Panc1 (cell line): ENCODE measurements at regions not wholly inside any gene's neighbourhood (a gene's known extent, or its start where the extent isn't known, plus 50 kb on each side); places are given as distances from the start of the nearest gene placed in this dataset.

Experiments used
- ATAC-seq: fragments of 200-7000 bp; cut with Tn5 transposase; 2 replicates; pipeline ENCODE4 v1.9.1; 2020; ENCODE audit warnings: mild to moderate bottlenecking, moderate library complexity
- BruUV-seq: library from RNA; stranded (reverse); fragments of 400-500 nt; replicated peaks from 2 replicates; lab custom pipeline; 2021; lab: Mats Ljungman, UMichigan
- CTCF ChIA-PET: fragments of 300-600 bp; sonication (Branson Sonifier 250); formaldehyde crosslinking; loops from one replicate; lab custom pipeline; 2022; ENCODE audit warnings: antibody characterized with exemption; lab: Charles Lee
- POLR2A ChIA-PET: fragments of 300-600 bp; sonication (Branson Sonifier 250); formaldehyde crosslinking; loops from one replicate; lab custom pipeline; 2022; ENCODE audit warnings: antibody characterized with exemption; lab: Charles Lee
- DNase-seq: peaks from one replicate; pipeline ENCODE4 v3.0.0-alpha.2; 2010; ENCODE audit warnings: low read depth, low spot score
- H3K27ac ChIP-seq: 2 replicates; pipeline ENCODE4 v1.5.1; 2011; ENCODE audit warnings: mild to moderate bottlenecking, low read length, inconsistent platforms
- H3K27me3 ChIP-seq: fragments of 200-500 bp; sonication (Bioruptor generic); 2 replicates; pipeline ENCODE4 v1.6.0; 2014; ENCODE audit warnings: low read length, inconsistent platforms; ENCODE audit not compliant: control insufficient read depth, insufficient read depth
- H3K36me3 ChIP-seq: fragments of 200-500 bp; sonication (Bioruptor generic); 2 replicates; pipeline ENCODE4 v1.5.1; 2014; ENCODE audit warnings: inconsistent platforms, mild to moderate bottlenecking, low read length, moderate library complexity; ENCODE audit not compliant: control insufficient read depth, insufficient read depth
- H3K4me1 ChIP-seq: 2 replicates; pipeline ENCODE4 v1.5.1; 2011; ENCODE audit warnings: inconsistent platforms, mild to moderate bottlenecking, low read length, moderate library complexity; ENCODE audit not compliant: control insufficient read depth, insufficient read depth
- H3K4me3 ChIP-seq, 2 experiments: 2 replicates each; pipeline ENCODE4 v1.5.1; 2011 to 2012; ENCODE audit warnings: low read depth in 2 of 2, low read length in 2 of 2, mild to moderate bottlenecking in 2 of 2, inconsistent platforms in 1 of 2, moderate library complexity in 1 of 2
- H3K9me3 ChIP-seq: fragments of 200-500 bp; sonication (Bioruptor generic); 2 replicates; pipeline ENCODE4 v1.5.1; 2014; ENCODE audit warnings: low read depth, mild to moderate bottlenecking, inconsistent platforms, low read length, moderate library complexity; ENCODE audit not compliant: control insufficient read depth, insufficient read depth
- CTCF ChIP-seq: fragments of 450-650 bp; IDR thresholded peaks from 2 replicates; pipeline ENCODE4 v1.5.1; 2017; ENCODE audit warnings: mild to moderate bottlenecking
- POLR2AphosphoS5 ChIP-seq: IDR thresholded peaks from 2 replicates; pipeline ENCODE4 v1.6.1; 2012; ENCODE audit warnings: mild to moderate bottlenecking, low read depth, low read length, moderate library complexity
- REST ChIP-seq, 2 experiments: IDR thresholded peaks; 2 replicates each; pipeline ENCODE4 v1.6.1; 2011 to 2012; ENCODE audit warnings: low read depth in 2 of 2, control low read depth in 1 of 2, low read length in 1 of 2, mild to moderate bottlenecking in 1 of 2, moderate library complexity in 1 of 2; ENCODE audit not compliant: insufficient read depth in 1 of 2
- SIN3A ChIP-seq: IDR thresholded peaks from 2 replicates; pipeline ENCODE4 v1.6.1; 2012; ENCODE audit warnings: low read depth, mild to moderate bottlenecking, low read length, moderate library complexity, borderline replicate concordance; ENCODE audit not compliant: insufficient read depth
- TCF7L2 ChIP-seq: IDR thresholded peaks from 2 replicates; pipeline ENCODE4 v1.6.1; 2011; ENCODE audit warnings: mild to moderate bottlenecking, low read depth, low read length, inconsistent platforms
- in situ Hi-C: cut with HindIII; loops from 2 replicates; pipeline ENCODE4 v1.10.0; 2016; ENCODE audit warnings: low sequenced_read_pairs, low pct_unique_long_range_greater_than_20kb
- intact Hi-C: fragments of 100-400 bp; cut with micrococcal nuclease; formaldehyde crosslinking; loops from one replicate; pipeline ENCODE4 v1.10.0; 2022; ENCODE audit not compliant: unreplicated experiment

DNA sequence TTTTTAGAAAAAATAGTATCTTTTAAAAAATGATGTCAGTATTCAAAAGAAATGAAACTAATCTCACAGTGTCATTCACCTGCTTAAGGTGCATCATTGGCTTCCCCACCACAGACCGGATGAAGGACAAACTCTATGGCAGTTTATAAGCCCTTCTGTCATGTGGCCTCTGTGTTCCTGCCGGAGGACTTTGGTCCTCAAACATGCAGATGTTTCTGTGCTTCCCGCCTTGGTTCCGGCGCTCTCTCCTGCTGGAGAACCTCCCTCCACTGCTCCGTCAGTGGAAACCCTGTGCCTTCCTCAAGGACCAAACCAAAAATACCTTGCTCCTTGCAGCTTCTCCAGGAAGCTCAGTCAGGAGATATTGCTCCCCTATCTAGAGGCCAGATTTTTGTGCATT is 326.3 kb downstream of the UACA start:
- Histone ChIP-seq H3K9me3 (no peaks in the 10 kb centered on the region), H3K27me3 (no peaks in the 10 kb centered on the region), H3K27ac (peak overlapping the region; percentile 59; the same call in 1 of the 2 replicates), H3K4me3 (no peak overlapping the region), H3K4me1 (peaks cover 18% of the 10 kb centered on the region), H3K36me3 (no peaks in the 10 kb centered on the region)
- TF ChIP-seq REST (IDR thresholded peaks at IDR 0.05; ENCODE audit: insufficient read depth in 1 of 2, low read depth in 2 of 2, low read length in 1 of 2), result no peak
- no TSS peak for BruUV-seq
- ChIA-PET POLR2A (no interaction called here), CTCF (no interaction called here)
- ATAC-seq (no peak), DNase-seq (no peak)
- in situ Hi-C loops, result no loop called here
- intact Hi-C loops, result no loop called here

DNA sequence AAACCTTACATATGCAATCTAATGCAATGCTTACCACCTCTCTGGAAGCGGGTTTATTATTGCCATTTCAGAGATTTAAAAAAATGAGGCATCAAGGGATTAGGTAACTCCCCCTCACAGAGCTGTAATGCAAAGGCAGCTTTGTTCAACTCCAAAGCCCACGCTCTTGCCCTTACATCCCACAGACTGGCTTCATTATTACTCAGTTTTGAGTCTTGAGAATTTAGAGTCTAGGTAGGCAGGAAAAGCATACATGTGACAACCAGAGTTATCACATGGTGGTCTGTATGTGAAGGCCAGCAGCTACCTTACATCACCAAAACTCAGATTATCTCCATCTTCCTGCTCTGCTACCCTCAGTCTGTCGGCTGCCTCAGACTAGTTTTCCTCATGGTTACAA is 326.9 kb downstream of the UACA start:
- intact Hi-C loops, result no loop called here
- DNase-seq (no peak), ATAC-seq (no peak)
- no peak overlapping the region for H3K4me3 ChIP-seq
- peak overlapping the region; percentile 59; the same call in 1 of the 2 replicates for H3K27ac ChIP-seq
- peaks cover 18% of the 10 kb centered on the region for H3K4me1 ChIP-seq
- CTCF ChIA-PET, result no interaction called here
- H3K9me3 ChIP-seq, result no peaks in the 10 kb centered on the region
- no peaks in the 10 kb centered on the region for H3K27me3 ChIP-seq
- POLR2A ChIA-PET, result no interaction called here
- no peak for TF ChIP-seq TCF7L2
- TF ChIP-seq CTCF, result no peak
- TF ChIP-seq POLR2AphosphoS5, result no peak
- no peak for TF ChIP-seq REST (IDR thresholded peaks at IDR 0.05; ENCODE audit: insufficient read depth in 1 of 2, low read depth in 2 of 2, low read length in 1 of 2)
- TF ChIP-seq SIN3A, result no peak
- no peaks in the 10 kb centered on the region for H3K36me3 ChIP-seq
- BruUV-seq, result no TSS peak
- in situ Hi-C loops, result no loop called here
